Inferior parietal cortex (tissue), 1 donor: ENCODE measurements at regions not wholly inside any gene's neighbourhood (a gene's known extent, or its start where the extent isn't known, plus 50 kb on each side); places are given as distances from the start of the nearest gene placed in this dataset.

ENCODE experiments used
- DNase-seq: peaks from one replicate; pipeline ENCODE4 v3.0.0-alpha.2; 2016; ENCODE audit errors: extremely low spot score

- no peak for DNase-seq
These were observed 331.2 kb upstream of the SMARCA2 start for GRCh38 chr9:1683951-1684350.

GRCh38 chr9:1698991-1699390, 316.2 kb upstream of the SMARCA2 start:
- no peak for DNase-seq

- no peak for DNase-seq
These were observed 314.0 kb upstream of the SMARCA2 start for GRCh38 chr9:1701113-1701512.

- DNase-seq: no peak
These were observed 312.4 kb upstream of the SMARCA2 start for GRCh38 chr9:1702701-1703100.

GRCh38 chr9:1707291-1707690, 307.9 kb upstream of the SMARCA2 start:
- DNase-seq: no peak

- DNase-seq: no peak
These were observed 306.9 kb upstream of the SMARCA2 start for GRCh38 chr9:1708219-1708618.

- DNase-seq: peak; percentile 2
These were observed 305.8 kb upstream of the SMARCA2 start for GRCh38 chr9:1709347-1709746.

- no peak for DNase-seq
These were observed 302.2 kb upstream of the SMARCA2 start for GRCh38 chr9:1712861-1713450.

GRCh38 chr9:1713841-1714240, 301.3 kb upstream of the SMARCA2 start:
- no peak for DNase-seq

GRCh38 chr9:1717882-1718281, 297.3 kb upstream of the SMARCA2 start:
- no peak for DNase-seq

GRCh38 chr9:1718836-1719235, 296.3 kb upstream of the SMARCA2 start:
- DNase-seq: no peak

- DNase-seq: no peak
These were observed 294.0 kb upstream of the SMARCA2 start for GRCh38 chr9:1721196-1721595.

- DNase-seq: no peak
These were observed 292.7 kb upstream of the SMARCA2 start for GRCh38 chr9:1722404-1722803.

GRCh38 chr9:1723522-1724015, 291.6 kb upstream of the SMARCA2 start:
- no peak for DNase-seq

GRCh38 chr9:1726993-1727759, 288.0 kb upstream of the SMARCA2 start:
- no peak for DNase-seq

GRCh38 chr9:1729631-1730030, 285.5 kb upstream of the SMARCA2 start:
- no peak for DNase-seq

- DNase-seq: no peak
These were observed 282.5 kb upstream of the SMARCA2 start for GRCh38 chr9:1732670-1733069.

- no peak for DNase-seq
These were observed 276.5 kb upstream of the SMARCA2 start for GRCh38 chr9:1738511-1739100.

- no peak for DNase-seq
These were observed 271.8 kb upstream of the SMARCA2 start for GRCh38 chr9:1743121-1743960.

GRCh38 chr9:1745980-1746379, 269.2 kb upstream of the SMARCA2 start:
- no peak for DNase-seq

GRCh38 chr9:1747417-1747967, 267.7 kb upstream of the SMARCA2 start:
- no peak for DNase-seq

- DNase-seq: no peak
These were observed 266.7 kb upstream of the SMARCA2 start for GRCh38 chr9:1748407-1748806.
